ENCODE measurements at regions not wholly inside any gene's neighbourhood (a gene's known extent, or its start where the extent isn't known, plus 50 kb on each side); places are given as distances from the start of the nearest gene placed in this dataset.
"Not testable (repeated sequence)": the region's sequence is repeated elsewhere in the genome, so short reads cannot be mapped to it uniquely, and the experiment has no call there.

DNA sequence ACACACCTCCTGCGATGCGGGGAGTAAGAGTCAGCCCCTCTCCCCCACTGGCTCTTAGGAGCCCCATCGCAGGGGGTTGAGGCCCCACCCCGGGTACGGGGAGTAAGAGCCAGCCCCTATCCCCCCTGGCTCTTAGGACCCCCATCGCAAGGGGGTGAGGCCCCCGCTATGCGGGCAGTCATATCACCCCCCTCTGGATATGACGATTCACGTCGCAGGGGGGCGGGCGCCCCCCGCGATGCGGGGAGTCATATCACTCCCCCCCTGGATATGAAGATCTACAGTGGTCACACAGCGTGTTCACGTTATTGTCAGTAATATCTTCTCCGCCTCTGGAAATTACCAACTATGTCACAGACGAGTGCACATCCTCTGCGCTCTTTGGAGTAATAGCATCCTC lies 61.1 kb downstream of the DEFB131A start:
- H3K27ac ChIP-seq; ATAC-seq; H3K4me1 ChIP-seq; intact Hi-C loops (cut with DNase I); DNase-seq; H3K27me3 ChIP-seq; H3K4me3 ChIP-seq; H3K9me3 ChIP-seq; H3K36me3 ChIP-seq: not testable (repeated sequence)
- WGBS, 2 donors = 91 to 96% methylated on average over 17 to 21 of the region's 21 CpGs

GRCh38 chr4:9506672-9507071 lies 62.5 kb downstream of the DEFB131A start:
- ATAC-seq; H3K27me3 ChIP-seq; H3K4me1 ChIP-seq; H3K9me3 ChIP-seq; DNase-seq; H3K4me3 ChIP-seq; intact Hi-C loops (cut with DNase I); H3K36me3 ChIP-seq; H3K27ac ChIP-seq: not testable (repeated sequence)
- WGBS, 2 donors = 94 to 95% methylated on average over 2 of the region's 2 CpGs

- H3K27ac ChIP-seq; H3K4me1 ChIP-seq; H3K4me3 ChIP-seq; ATAC-seq; H3K9me3 ChIP-seq; DNase-seq; H3K36me3 ChIP-seq; H3K27me3 ChIP-seq; intact Hi-C loops (cut with DNase I): not testable (repeated sequence)
- WGBS, 2 donors = 78 to 88% methylated on average over 12 of the region's 12 CpGs
These were observed 68.7 kb downstream of the DEFB131A start for GRCh38 chr4:9512941-9513340.

GRCh38 chr4:9519631-9520030 lies 75.4 kb downstream of the DEFB131A start:
- 72 to 78% methylated on average over 8 to 9 of the region's 9 CpGs for WGBS, 2 donors
- not testable (repeated sequence) for ATAC-seq, H3K36me3 ChIP-seq, H3K4me3 ChIP-seq, H3K27ac ChIP-seq, H3K27me3 ChIP-seq, H3K9me3 ChIP-seq, H3K4me1 ChIP-seq, DNase-seq
- intact Hi-C loops (cut with DNase I) = loop anchor here in 1 of 10 donors (10.0 kb wide), 1 partner anchor 135 kb away; no protein-coding TSS in a partner anchor

DNA sequence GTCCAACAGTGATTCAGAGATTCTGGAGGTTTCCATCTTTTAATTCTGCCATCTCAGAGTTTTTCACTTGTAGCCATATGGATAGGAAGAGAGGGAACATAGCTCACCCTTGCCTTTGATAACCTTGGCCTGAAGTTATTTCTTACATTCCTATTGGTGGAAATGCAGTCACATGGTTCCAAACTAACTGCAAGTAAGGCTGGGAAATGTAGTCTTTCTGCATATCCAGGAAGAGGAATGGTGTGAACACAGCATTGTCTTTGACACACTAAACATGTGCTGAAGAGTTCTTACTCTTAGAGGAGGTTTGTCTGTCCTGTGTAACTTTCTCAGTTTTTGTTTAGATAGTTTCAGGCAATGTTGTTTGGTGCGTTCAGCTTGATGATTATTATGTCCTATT lies 78.7 kb downstream of the DEFB131A start:
- not testable (repeated sequence) for H3K27me3 ChIP-seq, H3K36me3 ChIP-seq, H3K27ac ChIP-seq, DNase-seq, H3K4me1 ChIP-seq, ATAC-seq, H3K4me3 ChIP-seq, H3K9me3 ChIP-seq
- intact Hi-C loops (cut with DNase I) = loop anchor here in 1 of 10 donors (10.0 kb wide), 1 partner anchor 132 kb away; no protein-coding TSS in a partner anchor
- 71 to 96% methylated on average over 1 of the region's 1 CpG for WGBS, 2 donors

DNA sequence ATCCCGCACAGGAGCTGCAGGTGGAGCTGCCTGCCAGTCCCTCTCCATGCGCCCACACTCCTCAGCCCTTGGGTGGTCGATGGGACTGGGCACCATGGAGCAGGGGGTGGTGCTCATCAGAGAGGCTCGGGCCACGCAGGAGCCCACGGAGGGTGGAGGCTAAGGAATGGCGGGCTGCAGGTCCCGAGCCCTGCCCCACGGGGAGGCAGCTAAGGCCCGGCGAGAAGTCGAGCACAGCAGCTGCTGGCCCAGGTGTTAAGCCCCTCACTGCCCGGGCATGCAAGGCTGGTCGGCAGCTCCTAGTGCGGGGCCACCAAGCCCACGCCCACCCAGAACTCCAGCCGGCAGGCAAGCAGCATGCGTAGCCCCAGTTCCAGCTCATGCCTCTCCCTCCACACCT lies 80.2 kb downstream of the DEFB131A start:
- H3K36me3 ChIP-seq, H3K4me1 ChIP-seq, H3K4me3 ChIP-seq, DNase-seq, H3K27me3 ChIP-seq, H3K27ac ChIP-seq, ATAC-seq, H3K9me3 ChIP-seq: not testable (repeated sequence)
- 86% methylated on average over 16 to 18 of the region's 18 CpGs for WGBS, 2 donors
- intact Hi-C loops (cut with DNase I) = loop anchor here in 1 of 10 donors (10.0 kb wide), 1 partner anchor 130 kb away; no protein-coding TSS in a partner anchor

- ATAC-seq = peak in 1 of 8 donors; percentile 63
- intact Hi-C loops (cut with DNase I) = loop anchor here in 8 of 10 donors (5.0 to 10.0 kb wide), 2 partner anchors 123 to 125 kb away; no protein-coding TSS in a partner anchor
- peaks cover 0 to 32% (median 18%) of the 10 kb centered on the region in 7 donors for H3K27me3 ChIP-seq
These were observed 88.1 kb downstream of the DEFB131A start for GRCh38 chr4:9532134-9532862.

DNA sequence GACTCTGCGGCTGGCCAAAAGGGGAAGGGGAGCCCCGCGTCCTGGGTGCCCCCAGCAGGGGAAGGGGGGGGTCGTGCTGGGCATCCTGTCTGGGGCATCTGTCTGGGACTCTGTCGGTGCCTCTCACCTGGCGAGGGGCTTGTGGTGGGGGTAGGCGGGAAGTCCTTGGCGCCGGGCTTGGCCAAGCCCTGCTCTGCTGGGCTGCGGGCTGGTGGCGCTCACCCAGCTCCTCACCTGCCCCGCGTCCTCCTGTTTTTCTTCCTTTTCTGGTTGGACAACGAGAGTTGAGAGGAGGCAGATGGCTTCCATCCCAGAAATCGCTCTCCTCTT lies 88.6 kb downstream of the DEFB131A start:
- H3K4me3 ChIP-seq = peak overlapping the region in 8 of 10 donors; percentile 46 to 63 (median 56)
- not testable (repeated sequence) for DNase-seq, ATAC-seq, H3K9me3 ChIP-seq, H3K36me3 ChIP-seq, H3K4me1 ChIP-seq, H3K27ac ChIP-seq
- peaks cover 0 to 33% (median 21%) of the 10 kb centered on the region in 7 donors for H3K27me3 ChIP-seq
- intact Hi-C loops (cut with DNase I) = loop anchor here in 8 of 10 donors (5.0 to 10.0 kb wide), 2 partner anchors 122 to 124 kb away; no protein-coding TSS in a partner anchor
- WGBS, 2 donors = 9 to 12% methylated on average over 13 to 15 of the region's 15 CpGs

More at GRCh38 chr4:9532134-9532862, 88.1 kb downstream of the DEFB131A start:
- peak overlapping the region in 1 of 10 donors; percentile 62 for H3K27ac ChIP-seq
- peak; percentile 61 to 95 (median 88) for TF ChIP-seq CTCF (IDR thresholded peaks at IDR 0.05)
- H3K4me3 ChIP-seq = peak overlapping the region; percentile 27 to 63 (median 53)
- H3K4me1 ChIP-seq, H3K9me3 ChIP-seq, H3K36me3 ChIP-seq: not testable (repeated sequence)
- WGBS, 2 donors = 1% methylated on average over 71 to 81 of the region's 81 CpGs
- peak; percentile 49 to 80 for DNase-seq

DNA sequence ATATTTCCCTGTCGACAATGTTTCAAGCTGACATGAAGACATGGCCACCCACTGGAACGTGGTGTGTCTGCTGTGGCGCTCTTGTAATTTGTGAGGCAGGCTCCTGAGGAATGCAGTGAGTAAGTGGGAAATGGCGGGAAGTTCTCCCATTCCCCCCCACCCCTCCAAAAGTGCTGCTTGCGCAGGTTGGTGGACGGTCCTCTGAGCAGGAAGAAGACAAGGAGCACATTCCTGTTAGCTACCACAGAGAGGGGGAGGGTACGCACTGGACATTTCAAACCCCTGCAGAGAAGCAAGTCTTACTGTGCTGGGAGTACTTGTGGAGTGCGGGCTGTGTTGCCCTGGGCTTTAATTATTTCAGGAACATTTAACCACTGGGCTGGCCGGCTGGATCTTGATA lies 92.9 kb downstream of the DEFB131A start:
- intact Hi-C loops (cut with DNase I) = loop anchor here in 4 of 10 donors (10.0 kb wide), 1 partner anchor 118 kb away; no protein-coding TSS in a partner anchor
- not testable (repeated sequence) for H3K4me1 ChIP-seq, H3K9me3 ChIP-seq, H3K4me3 ChIP-seq, H3K36me3 ChIP-seq, H3K27ac ChIP-seq, DNase-seq, ATAC-seq
- H3K27me3 ChIP-seq = peaks cover 0 to 27% (median 19%) of the 10 kb centered on the region in 7 donors
- WGBS, 2 donors = 25 to 35% methylated on average over 9 of the region's 9 CpGs

DNA sequence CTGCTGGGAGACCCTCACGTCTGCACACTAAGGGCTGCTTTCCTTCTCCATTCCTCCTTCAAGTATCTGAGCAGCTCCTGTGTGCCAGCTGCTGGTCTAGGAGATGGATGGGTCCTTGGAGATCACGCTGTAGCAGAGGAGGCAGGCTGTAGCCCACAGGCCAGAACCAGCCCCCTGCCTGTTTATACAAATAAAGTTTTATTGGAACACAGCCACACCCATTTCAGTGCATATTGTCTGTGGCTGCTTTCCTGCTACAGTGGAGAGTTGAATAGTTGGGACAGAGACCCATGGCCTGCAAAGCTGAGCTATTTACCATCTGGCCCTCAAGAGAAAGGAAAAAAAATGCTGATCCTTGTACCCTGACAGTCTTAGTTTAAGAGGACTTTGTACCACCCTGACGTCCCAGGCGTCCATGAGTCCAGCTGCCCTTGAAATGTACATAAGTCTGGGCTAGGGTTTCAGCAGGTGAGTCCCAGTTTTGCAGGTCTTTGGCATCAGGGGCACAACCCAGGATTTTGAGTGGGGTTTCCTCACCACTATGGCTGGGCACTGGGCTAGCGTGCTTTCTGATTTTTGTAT lies 95.8 kb downstream of the DEFB131A start:
- intact Hi-C loops (cut with DNase I) = loop anchor here in 4 of 10 donors (10.0 kb wide), 1 partner anchor 115 kb away; no protein-coding TSS in a partner anchor
- H3K36me3 ChIP-seq, H3K27ac ChIP-seq, H3K4me3 ChIP-seq, H3K4me1 ChIP-seq, ATAC-seq, H3K9me3 ChIP-seq, DNase-seq: not testable (repeated sequence)
- peaks cover 0 to 13% (median 4%) of the 10 kb centered on the region in 7 donors for H3K27me3 ChIP-seq
- WGBS, 2 donors = 84 to 91% methylated on average over 5 of the region's 5 CpGs

Measured in heart right ventricle (tissue), 16 donors.